Right lobe of liver (tissue), 4 donors: ENCODE measurements at regions not wholly inside any gene's neighbourhood (a gene's known extent, or its start where the extent isn't known, plus 50 kb on each side); places are given as distances from the start of the nearest gene placed in this dataset.

Experiments
- CTCF ChIP-seq, 4 donors: fragments of 200-600 bp in 3 of 4; fragments of 450-650 bp in 1 of 4; IDR thresholded peaks; one replicate each; pipeline versions ENCODE4 v1.5.1 to v1.8.0; 2016 to 2022; ENCODE audit warnings: antibody characterized with exemption in 4 of 4, mild to moderate bottlenecking in 2 of 4
- POLR2A ChIP-seq: fragments of 450-650 bp; IDR thresholded peaks from one replicate; pipeline ENCODE4 v1.6.1; 2017; ENCODE audit warnings: antibody characterized with exemption, mild to moderate bottlenecking
- donor health status: DM: no; HTN: no; CAD: no.
- donor health status: DM: no; HTN: no; CAD: no.
- donor health status: DM: no; HTN: yes; CAD: no.

- TF ChIP-seq CTCF (IDR thresholded peaks at IDR 0.05) (no peak), POLR2A (no peak)
Observed at GRCh38 chr3:45337839-45338470, 50.4 kb upstream of the LARS2 start.
